VCaP (cell line): ENCODE measurements at regions not wholly inside any gene's neighbourhood (a gene's known extent, or its start where the extent isn't known, plus 50 kb on each side); places are given as distances from the start of the nearest gene placed in this dataset.
A peak's percentile ranks its signal among the peaks of the same experiment; 100 is the strongest.

Source experiments
- H3K27ac ChIP-seq: fragments of 450-650 bp; 2 replicates; pipeline ENCODE4 v1.5.1; 2017
- TF ChIP-seq, protein P1 (sequence below): fragments of 450-650 bp; conservative IDR thresholded peaks from 2 replicates; pipeline ENCODE4 v1.5.1; 2017; ENCODE audit warnings: mild to moderate bottlenecking, moderate library complexity

GRCh38 chr2:138830547-138830946 is 50.4 kb upstream of the NXPH2 start:
- TF ChIP-seq, protein P1, sequence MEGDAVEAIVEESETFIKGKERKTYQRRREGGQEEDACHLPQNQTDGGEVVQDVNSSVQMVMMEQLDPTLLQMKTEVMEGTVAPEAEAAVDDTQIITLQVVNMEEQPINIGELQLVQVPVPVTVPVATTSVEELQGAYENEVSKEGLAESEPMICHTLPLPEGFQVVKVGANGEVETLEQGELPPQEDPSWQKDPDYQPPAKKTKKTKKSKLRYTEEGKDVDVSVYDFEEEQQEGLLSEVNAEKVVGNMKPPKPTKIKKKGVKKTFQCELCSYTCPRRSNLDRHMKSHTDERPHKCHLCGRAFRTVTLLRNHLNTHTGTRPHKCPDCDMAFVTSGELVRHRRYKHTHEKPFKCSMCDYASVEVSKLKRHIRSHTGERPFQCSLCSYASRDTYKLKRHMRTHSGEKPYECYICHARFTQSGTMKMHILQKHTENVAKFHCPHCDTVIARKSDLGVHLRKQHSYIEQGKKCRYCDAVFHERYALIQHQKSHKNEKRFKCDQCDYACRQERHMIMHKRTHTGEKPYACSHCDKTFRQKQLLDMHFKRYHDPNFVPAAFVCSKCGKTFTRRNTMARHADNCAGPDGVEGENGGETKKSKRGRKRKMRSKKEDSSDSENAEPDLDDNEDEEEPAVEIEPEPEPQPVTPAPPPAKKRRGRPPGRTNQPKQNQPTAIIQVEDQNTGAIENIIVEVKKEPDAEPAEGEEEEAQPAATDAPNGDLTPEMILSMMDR, result no peak
- H3K27ac ChIP-seq, result peak overlapping the region; percentile 34
